ENCODE measurements at regions not wholly inside any gene's neighbourhood (a gene's known extent, or its start where the extent isn't known, plus 50 kb on each side); places are given as distances from the start of the nearest gene placed in this dataset.
"Not testable (repeated sequence)": the region's sequence is repeated elsewhere in the genome, so short reads cannot be mapped to it uniquely, and the experiment has no call there.

- H3K27ac ChIP-seq (ENCODE audit: low read length): no peak overlapping the region
- DNase-seq (no peak), ATAC-seq (replicated peaks in 1 of 4) (no peak)
- ChIA-PET CTCF (no interaction called here), POLR2A (interaction anchor here in 1 of 2 donors (0.5 kb wide), 1 partner anchor 10 kb away, joined by 3 read pairs; no protein-coding TSS in a partner anchor)
- H3K9me3 Mint-ChIP-seq: peaks cover 3 to 15% (median 6%) of the 10 kb centered on the region in 3 donors
- H3K27me3 ChIP-seq (replicated peaks in 1 of 2; ENCODE audit: control insufficient read depth in 2 of 2, extremely low read depth in 1 of 2, insufficient read depth in 2 of 2, low read length in 1 of 2): no peaks in the 10 kb centered on the region
- no peaks in the 10 kb centered on the region for H3K27me3 Mint-ChIP-seq
- no peak overlapping the region for H3K27ac Mint-ChIP-seq
- no peaks in the 10 kb centered on the region for H3K4me1 Mint-ChIP-seq
- no peaks in the 10 kb centered on the region for H3K36me3 ChIP-seq (ENCODE audit: control insufficient read depth in 2 of 2, extremely low read depth in 1 of 2, insufficient read depth in 1 of 2, low read length in 1 of 2)
- H3K4me1 ChIP-seq (ENCODE audit: control insufficient read depth in 1 of 2, extremely low read depth in 1 of 2, insufficient read depth in 2 of 2, low read length in 2 of 2): no peaks in the 10 kb centered on the region
- no peaks in the 10 kb centered on the region for H3K9me3 ChIP-seq
- H3K4me3 Mint-ChIP-seq: no peak overlapping the region
- WGBS (ENCODE audit: insufficient coverage): no CpG with 5 or more reads among the region's 2 CpGs
- H3K4me3 ChIP-seq (ENCODE audit: control insufficient read depth in 1 of 2, extremely low read depth in 1 of 2, low read length in 1 of 2): no peak overlapping the region
- no peaks in the 10 kb centered on the region for H3K36me3 Mint-ChIP-seq
Observed at GRCh38 chr7:10634239-10634638, 339.4 kb upstream of the PHF14 start.

- no peak overlapping the region for H3K27ac ChIP-seq (ENCODE audit: low read length)
- Mint-ChIP-seq H3K4me3 (no peak overlapping the region), H3K36me3 (no peaks in the 10 kb centered on the region), H3K27ac (no peak overlapping the region), H3K27me3 (no peaks in the 10 kb centered on the region), H3K4me1 (peaks cover 4 to 9% (median 9%) of the 10 kb centered on the region in 3 donors), H3K9me3 (peaks cover 0 to 3% (median 0%) of the 10 kb centered on the region in 3 donors)
- no peaks in the 10 kb centered on the region for H3K9me3 ChIP-seq
- no peaks in the 10 kb centered on the region for H3K27me3 ChIP-seq (replicated peaks in 1 of 2; ENCODE audit: control insufficient read depth in 2 of 2, extremely low read depth in 1 of 2, insufficient read depth in 2 of 2, low read length in 1 of 2)
- no CpG with 5 or more reads among the region's 3 CpGs for WGBS (ENCODE audit: insufficient coverage)
- ATAC-seq (replicated peaks in 1 of 4) (no peak), DNase-seq (no peak)
- H3K4me3 ChIP-seq (ENCODE audit: control insufficient read depth in 1 of 2, extremely low read depth in 1 of 2, low read length in 1 of 2): no peak overlapping the region
- no peaks in the 10 kb centered on the region for H3K36me3 ChIP-seq (ENCODE audit: control insufficient read depth in 2 of 2, extremely low read depth in 1 of 2, insufficient read depth in 1 of 2, low read length in 1 of 2)
- ChIA-PET POLR2A (no interaction called here), CTCF (no interaction called here)
- peaks cover 0 to 1% of the 10 kb centered on the region in 2 experiments for H3K4me1 ChIP-seq (ENCODE audit: control insufficient read depth in 1 of 2, extremely low read depth in 1 of 2, insufficient read depth in 2 of 2, low read length in 2 of 2)
Observed at GRCh38 chr7:10637991-10638390, 335.7 kb upstream of the PHF14 start.

DNA sequence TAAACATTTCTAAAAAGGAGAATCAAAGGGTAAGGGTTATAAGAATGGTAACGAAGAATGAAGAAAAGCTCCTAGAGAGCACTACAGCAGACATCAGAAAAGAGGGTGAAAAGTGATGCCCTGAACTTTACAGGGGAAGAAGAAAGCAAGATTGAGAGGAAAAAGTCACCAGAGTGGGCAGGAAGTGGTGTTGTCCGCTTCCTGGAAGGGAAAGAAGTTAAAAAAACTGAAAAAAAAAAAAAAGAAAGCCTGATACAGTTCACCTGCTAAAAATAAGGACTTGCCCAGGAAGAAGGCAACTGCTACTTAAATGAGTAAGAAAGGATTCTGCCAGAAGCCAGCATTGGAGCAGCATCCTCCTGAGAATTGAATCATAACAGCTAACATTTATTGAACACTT lies 330.1 kb upstream of the PHF14 start:
- Histone ChIP-seq H3K4me1 (ENCODE audit: control insufficient read depth in 1 of 2, extremely low read depth in 1 of 2, insufficient read depth in 2 of 2, low read length in 2 of 2) (peaks cover 3 to 8% of the 10 kb centered on the region in 2 experiments), H3K4me3 (ENCODE audit: control insufficient read depth in 1 of 2, extremely low read depth in 1 of 2, low read length in 1 of 2) (no peak overlapping the region), H3K27me3 (replicated peaks in 1 of 2; ENCODE audit: control insufficient read depth in 2 of 2, extremely low read depth in 1 of 2, insufficient read depth in 2 of 2, low read length in 1 of 2) (no peaks in the 10 kb centered on the region), H3K9me3 (no peaks in the 10 kb centered on the region), H3K36me3 (ENCODE audit: control insufficient read depth in 2 of 2, extremely low read depth in 1 of 2, insufficient read depth in 1 of 2, low read length in 1 of 2) (no peaks in the 10 kb centered on the region), H3K27ac (ENCODE audit: low read length) (no peak overlapping the region)
- ATAC-seq (replicated peaks in 1 of 4) (peak; percentile 26 to 56 (median 40)), DNase-seq (peak in 2 of 35 experiments; percentile 1 to 17)
- Mint-ChIP-seq H3K9me3 (no peaks in the 10 kb centered on the region), H3K27ac (no peak overlapping the region), H3K27me3 (no peaks in the 10 kb centered on the region), H3K4me3 (peak overlapping the region in 1 of 3 donors; percentile 8), H3K4me1 (peaks cover 16 to 25% (median 21%) of the 10 kb centered on the region in 3 donors), H3K36me3 (no peaks in the 10 kb centered on the region)
- CTCF ChIA-PET: no interaction called here
- POLR2A ChIA-PET: no interaction called here
- 20% methylated on average over 1 of the region's 2 CpGs for WGBS (ENCODE audit: insufficient coverage)

GRCh38 chr7:10644849-10645248 lies 328.8 kb upstream of the PHF14 start:
- no peaks in the 10 kb centered on the region for H3K9me3 Mint-ChIP-seq
- peaks cover 3 to 8% of the 10 kb centered on the region in 2 experiments for H3K4me1 ChIP-seq (ENCODE audit: control insufficient read depth in 1 of 2, extremely low read depth in 1 of 2, insufficient read depth in 2 of 2, low read length in 2 of 2)
- no peaks in the 10 kb centered on the region for H3K27me3 Mint-ChIP-seq
- ATAC-seq (replicated peaks in 1 of 4) (no peak), DNase-seq (no peak)
- WGBS (ENCODE audit: insufficient coverage): 75% methylated on average over 3 of the region's 3 CpGs
- no peak overlapping the region for H3K27ac Mint-ChIP-seq
- no peak overlapping the region for H3K4me3 ChIP-seq (ENCODE audit: control insufficient read depth in 1 of 2, extremely low read depth in 1 of 2, low read length in 1 of 2)
- no peak overlapping the region for H3K4me3 Mint-ChIP-seq
- no peaks in the 10 kb centered on the region for H3K36me3 Mint-ChIP-seq
- ChIA-PET POLR2A (interaction anchor here in 1 of 2 donors (0.7 kb wide), 1 partner anchor 145 kb away, joined by 3 read pairs; no protein-coding TSS in a partner anchor), CTCF (no interaction called here)
- H3K27ac ChIP-seq (ENCODE audit: low read length): no peak overlapping the region
- no peaks in the 10 kb centered on the region for H3K27me3 ChIP-seq (replicated peaks in 1 of 2; ENCODE audit: control insufficient read depth in 2 of 2, extremely low read depth in 1 of 2, insufficient read depth in 2 of 2, low read length in 1 of 2)
- H3K4me1 Mint-ChIP-seq: peaks cover 16 to 25% (median 21%) of the 10 kb centered on the region in 3 donors
- no peaks in the 10 kb centered on the region for H3K9me3 ChIP-seq
- no peaks in the 10 kb centered on the region for H3K36me3 ChIP-seq (ENCODE audit: control insufficient read depth in 2 of 2, extremely low read depth in 1 of 2, insufficient read depth in 1 of 2, low read length in 1 of 2)

GRCh38 chr7:10646194-10646593 lies 327.5 kb upstream of the PHF14 start:
- DNase-seq: no peak
- peaks cover 3 to 8% of the 10 kb centered on the region in 2 experiments for H3K4me1 ChIP-seq (ENCODE audit: control insufficient read depth in 1 of 2, extremely low read depth in 1 of 2, insufficient read depth in 2 of 2, low read length in 2 of 2)
- WGBS (ENCODE audit: insufficient coverage): no CpG with 5 or more reads among the region's 5 CpGs
- Mint-ChIP-seq H3K27ac (no peak overlapping the region), H3K4me3 (no peak overlapping the region), H3K27me3 (no peaks in the 10 kb centered on the region), H3K9me3 (no peaks in the 10 kb centered on the region), H3K36me3 (no peaks in the 10 kb centered on the region), H3K4me1 (peaks cover 16 to 25% (median 21%) of the 10 kb centered on the region in 3 donors)
- ChIA-PET POLR2A (no interaction called here), CTCF (no interaction called here)
- no peak overlapping the region for H3K27ac ChIP-seq (ENCODE audit: low read length)
- no peaks in the 10 kb centered on the region for H3K27me3 ChIP-seq (replicated peaks in 1 of 2; ENCODE audit: control insufficient read depth in 2 of 2, extremely low read depth in 1 of 2, insufficient read depth in 2 of 2, low read length in 1 of 2)
- no peaks in the 10 kb centered on the region for H3K36me3 ChIP-seq (ENCODE audit: control insufficient read depth in 2 of 2, extremely low read depth in 1 of 2, insufficient read depth in 1 of 2, low read length in 1 of 2)
- ATAC-seq (replicated peaks in 1 of 4): no peak
- H3K9me3 ChIP-seq: no peaks in the 10 kb centered on the region
- H3K4me3 ChIP-seq (ENCODE audit: control insufficient read depth in 1 of 2, extremely low read depth in 1 of 2, low read length in 1 of 2): no peak overlapping the region

- ATAC-seq (replicated peaks in 1 of 4): no peak
- peaks cover 9 to 14% (median 10%) of the 10 kb centered on the region in 3 donors for H3K4me1 Mint-ChIP-seq
Observed at GRCh38 chr7:10648289-10648688, 325.4 kb upstream of the PHF14 start.

GRCh38 chr7:10649120-10649519 lies 324.6 kb upstream of the PHF14 start:
- H3K27ac Mint-ChIP-seq; H3K4me3 ChIP-seq (ENCODE audit: control insufficient read depth in 1 of 2, extremely low read depth in 1 of 2, low read length in 1 of 2); CTCF ChIA-PET; H3K4me1 Mint-ChIP-seq; H3K9me3 ChIP-seq; H3K27me3 ChIP-seq (replicated peaks in 1 of 2; ENCODE audit: control insufficient read depth in 2 of 2, extremely low read depth in 1 of 2, insufficient read depth in 2 of 2, low read length in 1 of 2); H3K27me3 Mint-ChIP-seq; POLR2A ChIA-PET; DNase-seq; H3K4me3 Mint-ChIP-seq; H3K27ac ChIP-seq (ENCODE audit: low read length); H3K36me3 ChIP-seq (ENCODE audit: control insufficient read depth in 2 of 2, extremely low read depth in 1 of 2, insufficient read depth in 1 of 2, low read length in 1 of 2); ATAC-seq (replicated peaks in 1 of 4); H3K9me3 Mint-ChIP-seq; H3K36me3 Mint-ChIP-seq; H3K4me1 ChIP-seq (ENCODE audit: control insufficient read depth in 1 of 2, extremely low read depth in 1 of 2, insufficient read depth in 2 of 2, low read length in 2 of 2): not testable (repeated sequence)
- WGBS (ENCODE audit: insufficient coverage): 52% methylated on average over 5 of the region's 7 CpGs

More at GRCh38 chr7:10648289-10648688, 325.4 kb upstream of the PHF14 start:
- Histone ChIP-seq H3K27me3 (replicated peaks in 1 of 2; ENCODE audit: control insufficient read depth in 2 of 2, extremely low read depth in 1 of 2, insufficient read depth in 2 of 2, low read length in 1 of 2) (no peaks in the 10 kb centered on the region), H3K27ac (ENCODE audit: low read length) (no peak overlapping the region), H3K9me3 (no peaks in the 10 kb centered on the region), H3K4me1 (ENCODE audit: control insufficient read depth in 1 of 2, extremely low read depth in 1 of 2, insufficient read depth in 2 of 2, low read length in 2 of 2) (peaks cover 3 to 4% of the 10 kb centered on the region in 2 experiments), H3K4me3 (ENCODE audit: control insufficient read depth in 1 of 2, extremely low read depth in 1 of 2, low read length in 1 of 2) (no peak overlapping the region), H3K36me3 (ENCODE audit: control insufficient read depth in 2 of 2, extremely low read depth in 1 of 2, insufficient read depth in 1 of 2, low read length in 1 of 2) (no peaks in the 10 kb centered on the region)
- no peak for DNase-seq
- POLR2A ChIA-PET: no interaction called here
- 44% methylated on average over 2 of the region's 5 CpGs for WGBS (ENCODE audit: insufficient coverage)
- no peak overlapping the region for H3K4me3 Mint-ChIP-seq
- H3K27me3 Mint-ChIP-seq: no peaks in the 10 kb centered on the region
- H3K36me3 Mint-ChIP-seq: no peaks in the 10 kb centered on the region
- CTCF ChIA-PET: no interaction called here
- H3K9me3 Mint-ChIP-seq: no peaks in the 10 kb centered on the region
- no peak overlapping the region for H3K27ac Mint-ChIP-seq

All from T-cell (primary cell).